GM23338 (cell line): ENCODE measurements at regions not wholly inside any gene's neighbourhood (a gene's known extent, or its start where the extent isn't known, plus 50 kb on each side); places are given as distances from the start of the nearest gene placed in this dataset.

Source experiments
- EZH2 ChIP-seq: fragments of 200-600 bp; sonication (generic); IDR thresholded peaks from one replicate; pipeline ENCODE4 v1.8.0; 2017; ENCODE audit warnings: antibody characterized with exemption, mild to moderate bottlenecking, low read depth; ENCODE audit not compliant: unreplicated experiment
- EZH2phosphoT487 ChIP-seq: fragments of 200-600 bp; sonication (generic); IDR thresholded peaks from one replicate; pipeline ENCODE4 v1.8.1; 2018; ENCODE audit warnings: antibody characterized with exemption; ENCODE audit not compliant: unreplicated experiment
- JUNB ChIP-seq: IDR thresholded peaks from one replicate; pipeline ENCODE4 v1.6.1; 2016; ENCODE audit warnings: antibody characterized with exemption; ENCODE audit not compliant: unreplicated experiment
- POLR2AphosphoS5 ChIP-seq: IDR thresholded peaks from 2 replicates; pipeline ENCODE4 v1.6.1; 2016; ENCODE audit warnings: antibody characterized with exemption, low read depth
- STAT1 ChIP-seq: IDR thresholded peaks from one replicate; pipeline ENCODE4 v1.6.1; 2016; ENCODE audit warnings: antibody characterized with exemption; ENCODE audit not compliant: unreplicated experiment
- TF ChIP-seq, protein P1 (sequence below), 2 experiments: fragments of 200-600 bp in 1 of 2; sonication (generic) in 1 of 2; conservative IDR thresholded peaks; 2 replicates each; pipeline versions ENCODE4 v1.5.1 to v1.6.1; 2016 to 2017; ENCODE audit warnings: antibody characterized with exemption in 2 of 2, low read depth in 2 of 2, mild to moderate bottlenecking in 2 of 2, moderate library complexity in 1 of 2
- TF ChIP-seq, protein P2 (sequence below): IDR thresholded peaks from one replicate; pipeline ENCODE4 v1.6.1; 2018; ENCODE audit warnings: antibody characterized with exemption; ENCODE audit not compliant: unreplicated experiment

DNA sequence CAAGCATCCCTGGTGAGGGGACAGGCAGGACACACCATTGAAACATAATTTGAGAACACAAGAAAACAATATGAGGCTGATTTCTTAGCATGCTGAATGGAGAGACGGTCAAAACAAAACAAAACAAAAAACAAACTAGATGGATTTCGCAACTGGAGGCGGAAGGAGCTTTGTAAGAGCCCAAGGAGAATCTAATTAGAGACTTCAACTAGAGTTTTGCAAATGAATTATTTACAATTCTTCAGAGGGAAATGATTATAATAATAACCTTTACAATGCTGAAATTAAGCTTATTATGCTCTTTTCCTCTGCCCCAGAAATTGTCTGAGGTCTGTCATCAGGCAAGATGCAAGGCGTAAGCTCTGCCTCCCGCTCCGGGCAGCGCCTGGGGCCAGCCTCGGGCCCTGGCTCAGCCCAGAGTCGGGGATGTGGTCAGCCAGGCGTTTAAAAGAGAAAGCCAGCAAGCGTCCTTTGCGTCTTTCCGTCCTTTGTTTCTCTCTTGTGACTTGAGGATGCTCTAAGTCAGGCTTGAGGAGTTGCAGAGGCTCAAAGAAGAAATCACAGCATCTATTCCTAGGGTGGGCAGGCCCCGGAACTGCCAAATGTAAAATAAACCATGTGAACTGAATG, 139.6 kb downstream of the TWIST2 start:
- TF ChIP-seq, protein P1, sequence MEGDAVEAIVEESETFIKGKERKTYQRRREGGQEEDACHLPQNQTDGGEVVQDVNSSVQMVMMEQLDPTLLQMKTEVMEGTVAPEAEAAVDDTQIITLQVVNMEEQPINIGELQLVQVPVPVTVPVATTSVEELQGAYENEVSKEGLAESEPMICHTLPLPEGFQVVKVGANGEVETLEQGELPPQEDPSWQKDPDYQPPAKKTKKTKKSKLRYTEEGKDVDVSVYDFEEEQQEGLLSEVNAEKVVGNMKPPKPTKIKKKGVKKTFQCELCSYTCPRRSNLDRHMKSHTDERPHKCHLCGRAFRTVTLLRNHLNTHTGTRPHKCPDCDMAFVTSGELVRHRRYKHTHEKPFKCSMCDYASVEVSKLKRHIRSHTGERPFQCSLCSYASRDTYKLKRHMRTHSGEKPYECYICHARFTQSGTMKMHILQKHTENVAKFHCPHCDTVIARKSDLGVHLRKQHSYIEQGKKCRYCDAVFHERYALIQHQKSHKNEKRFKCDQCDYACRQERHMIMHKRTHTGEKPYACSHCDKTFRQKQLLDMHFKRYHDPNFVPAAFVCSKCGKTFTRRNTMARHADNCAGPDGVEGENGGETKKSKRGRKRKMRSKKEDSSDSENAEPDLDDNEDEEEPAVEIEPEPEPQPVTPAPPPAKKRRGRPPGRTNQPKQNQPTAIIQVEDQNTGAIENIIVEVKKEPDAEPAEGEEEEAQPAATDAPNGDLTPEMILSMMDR (conservative IDR thresholded peaks at IDR 0.05; ENCODE audit: low read depth in 2 of 2) = no peak
- no peak for TF ChIP-seq JUNB
- no peak for TF ChIP-seq POLR2AphosphoS5
- TF ChIP-seq EZH2 = no peak
- TF ChIP-seq STAT1 = no peak
- TF ChIP-seq, protein P2, sequence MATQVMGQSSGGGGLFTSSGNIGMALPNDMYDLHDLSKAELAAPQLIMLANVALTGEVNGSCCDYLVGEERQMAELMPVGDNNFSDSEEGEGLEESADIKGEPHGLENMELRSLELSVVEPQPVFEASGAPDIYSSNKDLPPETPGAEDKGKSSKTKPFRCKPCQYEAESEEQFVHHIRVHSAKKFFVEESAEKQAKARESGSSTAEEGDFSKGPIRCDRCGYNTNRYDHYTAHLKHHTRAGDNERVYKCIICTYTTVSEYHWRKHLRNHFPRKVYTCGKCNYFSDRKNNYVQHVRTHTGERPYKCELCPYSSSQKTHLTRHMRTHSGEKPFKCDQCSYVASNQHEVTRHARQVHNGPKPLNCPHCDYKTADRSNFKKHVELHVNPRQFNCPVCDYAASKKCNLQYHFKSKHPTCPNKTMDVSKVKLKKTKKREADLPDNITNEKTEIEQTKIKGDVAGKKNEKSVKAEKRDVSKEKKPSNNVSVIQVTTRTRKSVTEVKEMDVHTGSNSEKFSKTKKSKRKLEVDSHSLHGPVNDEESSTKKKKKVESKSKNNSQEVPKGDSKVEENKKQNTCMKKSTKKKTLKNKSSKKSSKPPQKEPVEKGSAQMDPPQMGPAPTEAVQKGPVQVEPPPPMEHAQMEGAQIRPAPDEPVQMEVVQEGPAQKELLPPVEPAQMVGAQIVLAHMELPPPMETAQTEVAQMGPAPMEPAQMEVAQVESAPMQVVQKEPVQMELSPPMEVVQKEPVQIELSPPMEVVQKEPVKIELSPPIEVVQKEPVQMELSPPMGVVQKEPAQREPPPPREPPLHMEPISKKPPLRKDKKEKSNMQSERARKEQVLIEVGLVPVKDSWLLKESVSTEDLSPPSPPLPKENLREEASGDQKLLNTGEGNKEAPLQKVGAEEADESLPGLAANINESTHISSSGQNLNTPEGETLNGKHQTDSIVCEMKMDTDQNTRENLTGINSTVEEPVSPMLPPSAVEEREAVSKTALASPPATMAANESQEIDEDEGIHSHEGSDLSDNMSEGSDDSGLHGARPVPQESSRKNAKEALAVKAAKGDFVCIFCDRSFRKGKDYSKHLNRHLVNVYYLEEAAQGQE = no peak
- no peak for TF ChIP-seq EZH2phosphoT487
